Stimulated activated CD4-positive, alpha-beta T cell treated with anti-CD3 and anti-CD28 coated beads, Interleukin-12 subunit alpha, Interleukin-12 subunit beta, amount 100 ng/mL, for 48 hours (primary cell): ENCODE measurements at regions not wholly inside any gene's neighbourhood (a gene's known extent, or its start where the extent isn't known, plus 50 kb on each side); places are given as distances from the start of the nearest gene placed in this dataset.

Experiments used
- DNase-seq, 3 donors: peaks; one replicate each; pipeline ENCODE4 v3.0.0-alpha.2; 2020; ENCODE audit warnings: low read depth in 2 of 3, low spot score in 1 of 3

GRCh38 chr1:114342376-114342775 lies 168.6 kb downstream of the TRIM33 start:
- no peak for DNase-seq

- no peak for DNase-seq
Observed at GRCh38 chr1:114341856-114342255, 169.1 kb downstream of the TRIM33 start.

GRCh38 chr1:114341299-114341698 lies 169.7 kb downstream of the TRIM33 start:
- DNase-seq: no peak

GRCh38 chr1:114340892-114341291 lies 170.1 kb downstream of the TRIM33 start:
- no peak for DNase-seq

- DNase-seq: no peak
Observed at GRCh38 chr1:114339379-114339778, 171.6 kb downstream of the TRIM33 start.

- no peak for DNase-seq
Observed at GRCh38 chr1:114338191-114338890, 172.7 kb downstream of the TRIM33 start.

GRCh38 chr1:114337417-114337816 lies 173.6 kb downstream of the TRIM33 start:
- no peak for DNase-seq

GRCh38 chr1:114336360-114336759 lies 174.6 kb downstream of the TRIM33 start:
- no peak for DNase-seq

GRCh38 chr1:114335273-114335672 lies 175.7 kb downstream of the TRIM33 start:
- DNase-seq: no peak

- DNase-seq: no peak
Observed at GRCh38 chr1:114334297-114334696, 176.7 kb downstream of the TRIM33 start.

GRCh38 chr1:114333690-114334089 lies 177.3 kb downstream of the TRIM33 start:
- no peak for DNase-seq

- no peak for DNase-seq
Observed at GRCh38 chr1:114331936-114332335, 178.3 kb upstream of the SYT6 start.

- DNase-seq: no peak
Observed at GRCh38 chr1:114330451-114330983, 176.8 kb upstream of the SYT6 start.

GRCh38 chr1:114328361-114328904 lies 174.8 kb upstream of the SYT6 start:
- DNase-seq: no peak

GRCh38 chr1:114324662-114324965 lies 170.9 kb upstream of the SYT6 start:
- no peak for DNase-seq

GRCh38 chr1:114323959-114324661 lies 170.4 kb upstream of the SYT6 start:
- DNase-seq: no peak

GRCh38 chr1:114322734-114323133 lies 169.1 kb upstream of the SYT6 start:
- no peak for DNase-seq

GRCh38 chr1:114322207-114322606 lies 168.5 kb upstream of the SYT6 start:
- no peak for DNase-seq

- DNase-seq: no peak
Observed at GRCh38 chr1:114320586-114320985, 166.9 kb upstream of the SYT6 start.

GRCh38 chr1:114319418-114319817 lies 165.7 kb upstream of the SYT6 start:
- no peak for DNase-seq

GRCh38 chr1:114318961-114319360 lies 165.3 kb upstream of the SYT6 start:
- no peak for DNase-seq

GRCh38 chr1:114316204-114316603 lies 162.5 kb upstream of the SYT6 start:
- no peak for DNase-seq
